ENCODE measurements at regions not wholly inside any gene's neighbourhood (a gene's known extent, or its start where the extent isn't known, plus 50 kb on each side); places are given as distances from the start of the nearest gene placed in this dataset.

DNA sequence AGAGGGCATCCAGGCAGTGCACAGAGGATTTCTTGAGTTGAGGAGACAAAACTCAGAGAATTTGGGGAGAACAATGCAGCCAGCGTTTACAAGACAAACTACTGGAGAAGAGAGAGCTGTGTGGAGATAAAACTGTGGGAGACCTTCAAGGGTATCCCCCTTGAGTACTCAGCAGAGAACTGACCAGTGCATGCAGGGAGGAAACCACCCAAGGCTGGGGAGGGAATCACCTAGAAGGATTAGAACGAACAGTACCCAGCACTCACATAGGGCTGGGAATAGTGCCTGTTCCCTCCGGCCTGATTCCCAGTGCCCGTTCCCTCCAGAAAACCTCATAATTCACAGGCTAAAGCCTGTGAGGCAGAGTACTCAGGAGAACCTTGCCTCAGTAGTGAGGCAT is 61.9 kb upstream of the YPEL5 start:
- Mint-ChIP-seq H3K27me3 (peaks cover 32% of the 10 kb centered on the region), H3K4me1 (no peaks in the 10 kb centered on the region), H3K27ac (no peak overlapping the region), H3K4me3 (no peak overlapping the region), H3K9me3 (peaks cover 0 to 2% (median 0%) of the 10 kb centered on the region in 7 donors), H3K36me3 (no peaks in the 10 kb centered on the region)
- no peak overlapping the region for H3K27ac ChIP-seq (ENCODE audit: insufficient read depth, low read length, poor library complexity, severe bottlenecking)
- no peaks in the 10 kb centered on the region for H3K4me1 ChIP-seq (ENCODE audit: control insufficient read depth, insufficient read depth, low read length, poor library complexity, severe bottlenecking)
- ATAC-seq (ENCODE audit: low read depth in 2 of 2), result no peak
- no peak overlapping the region for H3K4me3 ChIP-seq (ENCODE audit: low read depth, low read length)
- H3K9me3 ChIP-seq (ENCODE audit: control insufficient read depth in 2 of 2, low read length in 2 of 2), result no peaks in the 10 kb centered on the region
- H3K36me3 ChIP-seq (ENCODE audit: control insufficient read depth, insufficient read depth, low read length), result no peaks in the 10 kb centered on the region
- H3K27me3 ChIP-seq (ENCODE audit: control insufficient read depth, insufficient read depth, low read length), result peaks cover 4% of the 10 kb centered on the region
- DNase-seq, result no peak

DNA sequence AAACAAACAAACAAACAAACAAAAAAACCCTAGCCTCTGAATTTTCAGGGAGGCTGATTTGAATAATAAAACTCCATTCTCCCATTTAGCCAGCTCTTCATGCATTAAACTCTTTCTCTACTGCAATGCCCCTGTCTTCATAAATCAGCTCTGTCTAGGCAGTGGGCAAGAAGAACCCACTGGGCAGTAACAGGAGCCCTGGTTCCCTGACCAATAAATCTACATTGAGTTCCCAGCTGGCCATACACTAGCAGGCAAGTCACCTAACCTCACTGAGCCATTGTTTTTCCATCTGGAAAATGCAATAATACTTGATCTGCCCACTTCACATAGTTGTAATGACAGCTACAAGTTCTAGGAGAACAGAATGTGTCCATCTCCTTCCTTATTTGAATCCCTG is 57.6 kb upstream of the YPEL5 start:
- no peaks in the 10 kb centered on the region for H3K36me3 Mint-ChIP-seq
- H3K4me3 ChIP-seq (ENCODE audit: low read depth, low read length), result no peak overlapping the region
- H3K4me3 Mint-ChIP-seq, result no peak overlapping the region
- H3K4me1 Mint-ChIP-seq, result peaks cover 0 to 2% (median 0%) of the 10 kb centered on the region in 4 donors
- H3K27ac Mint-ChIP-seq, result no peak overlapping the region
- no peak for ATAC-seq (ENCODE audit: low read depth in 2 of 2)
- peaks cover 10% of the 10 kb centered on the region for H3K27me3 ChIP-seq (ENCODE audit: control insufficient read depth, insufficient read depth, low read length)
- DNase-seq, result no peak
- H3K27me3 Mint-ChIP-seq, result peaks cover 46% of the 10 kb centered on the region
- no peaks in the 10 kb centered on the region for H3K9me3 ChIP-seq (ENCODE audit: control insufficient read depth in 2 of 2, low read length in 2 of 2)
- H3K36me3 ChIP-seq (ENCODE audit: control insufficient read depth, insufficient read depth, low read length), result no peaks in the 10 kb centered on the region
- no peak overlapping the region for H3K27ac ChIP-seq (ENCODE audit: insufficient read depth, low read length, poor library complexity, severe bottlenecking)
- H3K9me3 Mint-ChIP-seq, result peaks cover 0 to 1% (median 0%) of the 10 kb centered on the region in 7 donors
- no peaks in the 10 kb centered on the region for H3K4me1 ChIP-seq (ENCODE audit: control insufficient read depth, insufficient read depth, low read length, poor library complexity, severe bottlenecking)

DNA sequence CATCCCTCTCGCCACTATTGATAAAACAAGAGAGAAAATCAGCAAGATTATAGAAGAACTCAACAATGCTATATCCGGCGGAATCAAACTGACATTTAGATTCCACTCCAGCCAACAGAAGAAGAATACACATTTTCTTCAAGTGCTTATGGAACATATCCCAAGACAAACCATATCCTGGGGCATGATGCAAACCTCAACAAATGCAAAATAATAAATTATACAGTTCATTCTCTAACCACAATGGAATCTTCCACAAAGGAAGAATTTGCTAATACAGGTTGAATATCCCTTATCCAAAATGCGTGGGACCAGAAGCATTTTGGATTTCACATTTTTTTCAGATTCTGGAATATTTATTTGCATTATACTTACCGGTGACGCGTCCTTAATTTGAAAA is 51.4 kb upstream of the YPEL5 start:
- Histone ChIP-seq H3K27ac (ENCODE audit: insufficient read depth, low read length, poor library complexity, severe bottlenecking) (no peak overlapping the region), H3K9me3 (ENCODE audit: control insufficient read depth in 2 of 2, low read length in 2 of 2) (no peaks in the 10 kb centered on the region), H3K4me1 (ENCODE audit: control insufficient read depth, insufficient read depth, low read length, poor library complexity, severe bottlenecking) (no peaks in the 10 kb centered on the region), H3K36me3 (ENCODE audit: control insufficient read depth, insufficient read depth, low read length) (no peaks in the 10 kb centered on the region), H3K27me3 (ENCODE audit: control insufficient read depth, insufficient read depth, low read length) (peaks cover 7% of the 10 kb centered on the region), H3K4me3 (ENCODE audit: low read depth, low read length) (no peak overlapping the region)
- DNase-seq, result no peak
- Mint-ChIP-seq H3K4me1 (peaks cover 0 to 2% (median 0%) of the 10 kb centered on the region in 4 donors), H3K4me3 (no peak overlapping the region), H3K27ac (no peak overlapping the region), H3K9me3 (peaks cover 0 to 1% (median 0%) of the 10 kb centered on the region in 7 donors), H3K36me3 (no peaks in the 10 kb centered on the region), H3K27me3 (peaks cover 40% of the 10 kb centered on the region)
- no peak for ATAC-seq (ENCODE audit: low read depth in 2 of 2)

- Mint-ChIP-seq H3K36me3 (no peaks in the 10 kb centered on the region), H3K4me3 (no peak overlapping the region), H3K27me3 (peaks cover 36% of the 10 kb centered on the region), H3K27ac (no peak overlapping the region), H3K9me3 (peaks cover 0 to 1% (median 0%) of the 10 kb centered on the region in 7 donors), H3K4me1 (no peaks in the 10 kb centered on the region)
- no peak overlapping the region for H3K4me3 ChIP-seq (ENCODE audit: low read depth, low read length)
- no peaks in the 10 kb centered on the region for H3K4me1 ChIP-seq (ENCODE audit: control insufficient read depth, insufficient read depth, low read length, poor library complexity, severe bottlenecking)
- ATAC-seq (ENCODE audit: low read depth in 2 of 2) (no peak), DNase-seq (no peak)
- H3K36me3 ChIP-seq (ENCODE audit: control insufficient read depth, insufficient read depth, low read length), result no peaks in the 10 kb centered on the region
- no peak overlapping the region for H3K27ac ChIP-seq (ENCODE audit: insufficient read depth, low read length, poor library complexity, severe bottlenecking)
- H3K9me3 ChIP-seq (ENCODE audit: control insufficient read depth in 2 of 2, low read length in 2 of 2), result no peaks in the 10 kb centered on the region
- H3K27me3 ChIP-seq (ENCODE audit: control insufficient read depth, insufficient read depth, low read length), result peaks cover 7% of the 10 kb centered on the region
Observed at GRCh38 chr2:30096451-30096850, 50.4 kb upstream of the YPEL5 start.

Measured in CD4-positive, CD25-positive, alpha-beta regulatory T cell (primary cell).